ENCODE measurements at regions not wholly inside any gene's neighbourhood (a gene's known extent, or its start where the extent isn't known, plus 50 kb on each side); places are given as distances from the start of the nearest gene placed in this dataset.

GRCh38 chr3:30102356-30102755, 504.0 kb upstream of the TGFBR2 start:
- no peak overlapping the region for H3K4me3 ChIP-seq (ENCODE audit: low read depth, low read length)
- H3K27me3 ChIP-seq (ENCODE audit: control insufficient read depth, insufficient read depth, low read length), result no peaks in the 10 kb centered on the region
- TF ChIP-seq CTCF (IDR thresholded peaks at IDR 0.05; ENCODE audit: insufficient read depth, low read length, poor library complexity, severe bottlenecking), result no peak
- no peak for DNase-seq (ENCODE audit: low read depth)
- H3K36me3 ChIP-seq (ENCODE audit: control insufficient read depth, insufficient read depth, low read length), result no peaks in the 10 kb centered on the region

DNA sequence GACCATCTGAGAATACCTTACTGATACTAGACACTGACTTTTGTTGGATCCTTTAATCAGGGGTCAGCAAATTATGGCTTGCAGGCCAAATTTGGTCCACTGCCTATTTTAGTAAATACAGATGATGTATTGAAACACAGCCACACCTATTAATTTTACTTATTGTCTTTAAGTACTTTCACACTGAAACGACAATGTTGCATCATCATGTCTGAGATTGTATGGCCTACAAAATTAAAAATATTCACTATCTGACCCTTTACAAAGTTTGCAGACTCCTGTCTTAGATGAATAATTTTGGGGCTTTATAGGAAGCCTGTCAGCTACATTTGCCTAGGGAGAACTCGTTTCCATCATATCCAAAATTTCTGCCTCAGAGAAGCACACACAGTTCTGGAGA, 503.2 kb upstream of the TGFBR2 start:
- H3K36me3 ChIP-seq (ENCODE audit: control insufficient read depth, insufficient read depth, low read length), result no peaks in the 10 kb centered on the region
- no peaks in the 10 kb centered on the region for H3K27me3 ChIP-seq (ENCODE audit: control insufficient read depth, insufficient read depth, low read length)
- no peak for DNase-seq (ENCODE audit: low read depth)
- TF ChIP-seq CTCF (IDR thresholded peaks at IDR 0.05; ENCODE audit: insufficient read depth, low read length, poor library complexity, severe bottlenecking), result no peak
- H3K4me3 ChIP-seq (ENCODE audit: low read depth, low read length), result no peak overlapping the region

- H3K36me3 ChIP-seq (ENCODE audit: control insufficient read depth, insufficient read depth, low read length), result no peaks in the 10 kb centered on the region
- no peak for TF ChIP-seq CTCF (IDR thresholded peaks at IDR 0.05; ENCODE audit: insufficient read depth, low read length, poor library complexity, severe bottlenecking)
- H3K27me3 ChIP-seq (ENCODE audit: control insufficient read depth, insufficient read depth, low read length), result no peaks in the 10 kb centered on the region
- no peak for DNase-seq (ENCODE audit: low read depth)
- no peak overlapping the region for H3K4me3 ChIP-seq (ENCODE audit: low read depth, low read length)
Measured at GRCh38 chr3:30107531-30107930, 498.9 kb upstream of the TGFBR2 start.

DNA sequence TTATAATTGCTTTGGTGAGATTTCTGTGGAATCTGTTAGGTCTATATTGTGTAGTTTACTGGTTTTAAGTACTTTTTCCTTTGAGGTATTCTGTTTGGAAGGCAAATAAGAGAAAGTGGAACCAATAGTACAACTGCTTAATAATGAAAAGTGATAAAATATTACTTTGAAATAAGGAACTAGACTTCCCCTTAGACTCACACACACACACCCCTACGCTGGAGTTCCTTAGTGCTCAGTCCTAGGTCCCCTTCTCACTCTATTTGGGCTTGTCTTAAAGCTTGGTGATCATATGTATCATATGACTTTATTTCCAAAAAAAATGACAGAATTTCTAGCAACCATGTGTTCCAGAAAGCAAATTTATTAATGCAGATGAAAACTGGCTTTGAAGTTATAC, 494.0 kb upstream of the TGFBR2 start:
- H3K27me3 ChIP-seq (ENCODE audit: control insufficient read depth, insufficient read depth, low read length), result no peaks in the 10 kb centered on the region
- H3K36me3 ChIP-seq (ENCODE audit: control insufficient read depth, insufficient read depth, low read length), result no peaks in the 10 kb centered on the region
- no peak overlapping the region for H3K4me3 ChIP-seq (ENCODE audit: low read depth, low read length)
- DNase-seq (ENCODE audit: low read depth), result no peak
- no peak for TF ChIP-seq CTCF (IDR thresholded peaks at IDR 0.05; ENCODE audit: insufficient read depth, low read length, poor library complexity, severe bottlenecking)

DNA sequence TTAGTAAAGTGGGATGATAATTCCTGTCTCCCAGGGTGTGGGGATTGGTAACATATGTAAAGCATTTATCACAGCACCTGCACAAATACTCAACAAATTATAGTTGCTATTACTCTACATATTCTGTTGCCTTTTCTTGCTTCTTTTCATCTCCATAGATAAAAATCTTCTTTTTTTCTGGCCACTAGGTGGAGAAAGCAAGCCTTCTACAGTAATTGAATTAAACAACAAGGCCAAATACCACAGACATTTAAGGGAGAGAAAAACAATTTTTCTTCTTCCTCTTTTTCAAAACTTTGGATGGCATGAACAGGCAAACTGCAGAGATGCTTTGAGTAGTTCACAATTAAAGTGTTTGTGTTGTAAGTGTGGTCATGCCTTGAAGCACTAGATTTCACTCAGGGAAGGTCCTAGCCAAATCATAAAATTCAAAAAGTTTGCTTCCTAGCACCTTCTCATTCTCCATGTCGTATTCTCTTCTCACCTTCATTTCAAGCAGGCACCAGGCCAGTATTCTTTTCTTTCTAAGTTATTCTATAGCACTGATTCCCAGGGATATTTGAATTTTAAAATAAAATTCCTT, 493.4 kb upstream of the TGFBR2 start:
- Histone ChIP-seq H3K4me3 (ENCODE audit: low read depth, low read length) (no peak overlapping the region), H3K36me3 (ENCODE audit: control insufficient read depth, insufficient read depth, low read length) (no peaks in the 10 kb centered on the region), H3K27me3 (ENCODE audit: control insufficient read depth, insufficient read depth, low read length) (no peaks in the 10 kb centered on the region)
- peak; percentile 42 for TF ChIP-seq CTCF (IDR thresholded peaks at IDR 0.05; ENCODE audit: insufficient read depth, low read length, poor library complexity, severe bottlenecking)
- DNase-seq (ENCODE audit: low read depth), result no peak

DNA sequence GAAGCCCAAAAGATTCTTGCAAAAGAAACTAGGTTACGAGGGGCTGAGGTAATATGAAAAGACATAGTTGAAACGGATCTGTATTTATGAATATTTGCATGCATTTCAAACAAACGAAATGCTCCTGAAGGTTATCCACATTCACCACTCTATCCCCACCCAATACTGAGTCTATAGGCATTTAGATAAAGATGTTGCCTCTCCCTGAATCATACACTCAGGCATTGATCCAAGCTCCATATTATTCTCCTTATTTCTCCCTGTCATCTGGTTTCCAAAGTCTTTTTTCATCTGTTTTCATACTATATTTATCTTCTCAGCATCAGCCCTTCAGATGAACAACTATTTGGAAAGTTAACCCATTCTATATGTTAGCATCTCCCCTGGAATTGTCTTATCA, 492.5 kb upstream of the TGFBR2 start:
- H3K4me3 ChIP-seq (ENCODE audit: low read depth, low read length), result no peak overlapping the region
- TF ChIP-seq CTCF (IDR thresholded peaks at IDR 0.05; ENCODE audit: insufficient read depth, low read length, poor library complexity, severe bottlenecking), result no peak
- no peaks in the 10 kb centered on the region for H3K36me3 ChIP-seq (ENCODE audit: control insufficient read depth, insufficient read depth, low read length)
- no peak for DNase-seq (ENCODE audit: low read depth)
- H3K27me3 ChIP-seq (ENCODE audit: control insufficient read depth, insufficient read depth, low read length), result no peaks in the 10 kb centered on the region
